ENCODE measurements at regions not wholly inside any gene's neighbourhood (a gene's known extent, or its start where the extent isn't known, plus 50 kb on each side); places are given as distances from the start of the nearest gene placed in this dataset.
"Not testable (repeated sequence)": the region's sequence is repeated elsewhere in the genome, so short reads cannot be mapped to it uniquely, and the experiment has no call there.

DNA sequence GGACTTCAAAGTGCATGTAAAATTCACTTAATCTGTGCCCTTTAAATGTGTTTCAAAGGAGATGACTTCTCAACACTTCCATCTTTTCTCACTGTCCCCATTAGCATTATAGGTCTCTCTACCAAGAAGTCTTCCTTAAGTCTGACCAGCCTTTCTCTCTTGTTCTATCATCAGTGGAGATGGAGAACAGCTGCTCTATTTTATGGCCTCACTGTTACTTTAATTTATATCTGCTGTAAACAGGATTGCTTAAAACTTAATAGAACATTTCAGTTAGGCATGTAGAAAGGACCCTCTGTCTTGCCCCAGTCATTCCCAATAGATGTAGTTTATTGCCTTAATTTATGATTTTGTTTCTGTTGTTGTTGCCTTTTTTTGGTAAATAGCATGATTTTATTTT is 86.0 kb upstream of the CDC42EP3 start:
- not testable (repeated sequence) for FAIRE-seq; DNase-seq (ENCODE audit: low spot score)

DNA sequence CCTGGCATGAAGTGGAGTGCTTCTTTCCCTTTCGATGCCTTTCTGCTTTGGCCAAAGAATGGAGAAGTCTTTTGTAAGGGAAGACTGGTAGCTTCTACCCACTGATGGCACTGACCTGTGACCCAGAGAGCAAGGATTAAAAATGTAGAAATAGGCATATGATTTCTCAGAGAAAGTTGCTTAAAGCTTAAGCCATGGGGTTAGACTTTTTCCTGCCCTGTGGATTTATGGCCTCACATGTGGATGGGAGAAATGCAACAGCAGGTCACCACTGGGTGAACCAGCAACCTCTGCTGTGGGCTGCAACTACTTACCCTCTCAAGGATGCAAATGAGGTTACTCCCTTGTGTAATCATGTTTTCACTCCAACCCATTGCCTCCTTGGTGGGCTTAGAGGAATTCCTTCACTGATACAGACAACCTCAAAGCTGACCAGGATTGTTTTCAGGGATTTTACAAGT is 86.7 kb upstream of the CDC42EP3 start:
- not testable (repeated sequence) for FAIRE-seq

DNA sequence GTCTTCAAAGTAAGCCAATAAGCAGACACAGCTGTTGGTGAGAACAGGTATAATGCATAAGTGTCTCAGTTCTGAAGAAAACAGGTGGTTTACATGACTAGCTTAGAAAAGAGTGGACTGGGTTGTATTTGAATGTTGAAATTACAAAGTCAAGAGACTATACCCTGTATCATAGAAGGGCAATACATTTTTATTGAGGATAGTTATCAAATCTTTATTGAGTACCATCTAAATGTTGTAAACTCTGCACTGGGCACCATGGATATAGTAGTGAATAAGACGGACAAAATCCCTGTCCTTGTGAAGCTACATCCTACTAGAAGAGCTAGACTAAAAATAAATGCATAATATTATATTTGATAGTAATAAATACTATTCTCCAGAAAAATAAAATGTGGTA is 88.5 kb upstream of the CDC42EP3 start:
- not testable (repeated sequence) for DNase-seq (ENCODE audit: low spot score); FAIRE-seq

More for the DNA sequence above, 86.7 kb upstream of the CDC42EP3 start:
- DNase-seq (ENCODE audit: low spot score), result not testable (repeated sequence)

DNA sequence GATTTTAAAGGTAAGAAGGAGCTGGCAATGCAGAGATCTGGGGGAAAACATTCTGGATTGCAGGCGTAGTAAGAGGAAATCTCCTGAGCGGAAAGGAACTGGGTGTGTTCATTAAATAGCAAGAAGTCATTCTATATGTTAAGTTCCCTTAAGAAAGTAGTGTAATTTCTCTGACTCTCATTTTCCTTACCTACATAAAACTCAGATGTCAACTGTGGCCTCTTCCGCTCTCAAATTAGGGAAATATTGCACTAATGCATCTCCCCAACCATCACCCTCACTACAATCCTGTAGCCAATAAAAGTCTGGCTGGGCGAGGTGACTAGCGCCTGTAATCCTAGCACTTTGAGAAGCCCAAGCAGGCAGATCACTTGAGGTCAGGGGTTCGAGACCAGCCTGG is 89.0 kb upstream of the CDC42EP3 start:
- DNase-seq (ENCODE audit: low spot score), result no peak
- FAIRE-seq, result no peak

DNA sequence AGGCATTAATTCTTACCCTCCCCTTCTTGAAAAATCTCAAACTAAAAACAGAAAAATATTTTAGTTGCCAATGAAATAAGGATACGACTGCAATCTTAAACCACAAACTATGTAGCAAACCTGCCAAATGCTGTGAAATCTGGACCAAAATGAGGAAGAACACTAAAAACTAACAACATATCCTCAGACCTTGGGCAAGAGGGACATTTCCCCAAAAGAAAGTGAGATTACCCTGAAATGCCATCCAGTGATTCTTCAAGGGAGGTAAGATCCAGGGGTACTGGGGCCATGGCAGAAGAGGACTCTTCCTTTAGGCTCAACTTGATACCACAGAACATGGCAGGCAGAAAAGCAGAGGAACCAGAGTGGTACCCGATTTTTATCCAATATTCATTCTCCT is 90.8 kb upstream of the CDC42EP3 start:
- DNase-seq (ENCODE audit: low spot score); FAIRE-seq: not testable (repeated sequence)

DNA sequence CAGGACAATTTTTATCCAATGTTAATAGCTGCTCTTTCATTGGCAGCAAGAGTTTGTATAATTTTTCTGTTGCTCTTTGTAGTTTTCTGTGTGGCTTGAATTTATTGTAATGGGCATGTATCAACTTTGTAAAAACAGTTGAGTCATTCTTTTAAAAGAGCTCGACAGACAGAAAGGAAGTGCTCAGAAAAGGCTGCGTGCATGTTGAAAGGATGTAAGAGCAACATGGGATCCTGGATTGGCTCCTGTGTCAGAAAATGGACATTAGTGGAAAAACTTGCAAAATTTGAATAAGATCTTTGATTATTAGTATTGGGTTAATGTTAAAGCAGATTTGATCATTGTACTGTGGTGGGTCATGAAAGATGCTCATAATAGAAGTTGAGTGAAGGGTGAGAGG is 93.3 kb upstream of the CDC42EP3 start:
- DNase-seq (ENCODE audit: low spot score) (no peak), FAIRE-seq (no peak)

DNA sequence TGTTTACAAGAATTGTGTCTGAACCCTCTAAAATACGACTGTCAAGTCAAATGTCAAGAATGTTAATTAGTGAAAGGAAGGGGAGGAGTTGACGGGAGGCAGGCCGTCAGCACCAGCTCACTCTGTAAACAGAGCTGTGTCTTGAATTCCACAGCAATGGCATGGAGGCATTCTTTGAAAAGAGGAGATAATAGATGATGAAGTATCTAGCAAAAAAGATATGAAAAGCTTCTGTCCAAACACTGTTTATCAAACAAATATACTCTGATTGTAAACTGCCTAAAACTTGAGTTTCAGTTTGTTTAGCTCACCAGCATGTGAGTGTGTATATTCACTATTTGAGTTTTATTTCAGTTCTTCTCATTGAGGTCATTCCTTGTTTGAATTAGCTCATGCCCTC is 94.7 kb upstream of the CDC42EP3 start:
- no peak for DNase-seq (ENCODE audit: low spot score)
- no peak for FAIRE-seq

DNA sequence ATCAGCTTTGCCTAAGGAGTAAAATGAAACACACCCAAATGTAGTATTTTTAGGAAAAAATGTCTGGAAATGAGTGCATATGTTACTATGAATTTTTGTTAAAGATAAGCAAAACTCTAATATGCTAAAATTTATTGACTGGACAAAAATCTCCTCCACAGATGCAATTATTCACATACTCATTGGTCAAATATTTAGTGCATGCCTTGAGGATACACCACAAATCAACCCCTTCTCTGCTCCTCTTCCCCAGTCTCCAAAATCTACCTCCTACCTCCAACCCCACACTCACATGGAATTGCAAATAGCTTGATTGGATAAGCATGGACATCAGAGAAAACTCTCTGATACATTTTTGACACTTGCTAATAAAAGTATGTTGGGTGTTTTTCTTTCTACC is 95.6 kb upstream of the CDC42EP3 start:
- FAIRE-seq (no peak), DNase-seq (ENCODE audit: low spot score) (no peak)

DNA sequence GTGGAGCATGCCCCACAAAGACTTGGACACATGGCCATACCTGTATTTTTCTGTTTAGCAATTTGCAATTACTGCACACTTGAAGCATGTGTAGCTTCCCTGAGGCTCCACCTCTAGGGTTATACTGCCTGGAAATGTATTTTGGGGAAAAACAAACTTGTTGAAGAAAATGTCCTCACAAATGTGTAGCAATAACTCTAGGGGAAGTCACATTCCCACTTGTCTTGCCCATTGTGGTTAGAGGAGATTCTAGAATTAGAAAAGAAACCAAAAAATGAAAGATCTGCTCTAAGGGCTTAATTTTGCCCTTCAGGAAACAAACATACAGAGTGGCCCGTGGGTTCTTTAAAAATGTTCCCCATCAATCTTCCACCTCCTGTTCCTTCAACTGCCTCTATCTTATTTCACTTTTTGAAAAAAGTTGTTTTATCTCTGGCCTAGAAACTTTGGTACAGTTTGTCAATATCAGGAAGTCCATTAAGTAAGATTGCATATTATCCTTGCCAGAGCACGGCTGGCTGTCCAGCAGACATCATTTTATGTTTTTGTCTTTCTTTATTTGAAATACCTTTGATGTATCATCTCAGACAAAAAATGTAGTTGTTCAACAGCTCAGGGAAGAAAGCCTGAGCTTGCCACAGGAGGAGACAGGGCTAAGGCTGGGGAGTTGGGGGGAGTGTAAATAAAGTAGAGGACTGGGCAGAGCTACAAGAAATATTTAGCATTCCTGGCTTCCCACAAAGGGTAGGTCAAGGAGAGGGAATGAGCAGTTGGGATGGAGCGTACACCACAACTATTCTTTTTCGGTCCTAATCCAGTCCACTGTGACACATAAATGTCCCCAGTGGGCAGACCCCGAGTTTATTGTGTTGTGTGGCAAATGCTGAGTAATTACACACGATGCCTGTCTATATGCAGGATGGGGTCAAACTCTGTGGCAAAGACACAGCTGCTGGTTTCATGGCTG is 96.8 kb upstream of the CDC42EP3 start:
- peak; percentile 96 for FAIRE-seq

DNA sequence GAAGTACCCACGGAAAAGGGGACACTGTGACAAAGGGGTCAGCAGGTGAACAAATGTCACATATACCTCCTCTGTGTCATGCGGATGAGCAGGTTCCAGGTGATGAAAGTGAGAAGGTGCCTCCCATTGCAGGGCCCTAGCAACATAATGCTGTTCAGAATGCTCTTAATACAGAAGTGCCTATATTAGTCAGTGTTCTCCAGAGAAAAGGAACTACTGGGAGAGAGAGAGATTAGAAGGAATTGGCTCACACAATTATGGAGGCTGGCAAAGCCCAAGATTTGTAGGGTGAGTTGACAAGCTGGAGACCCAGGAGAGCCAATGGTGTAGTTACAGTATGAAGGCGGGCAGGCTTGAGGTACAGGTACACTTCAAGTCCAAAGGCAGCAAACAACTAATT is 98.1 kb upstream of the CDC42EP3 start:
- DNase-seq (ENCODE audit: low spot score), result no peak

More for the DNA sequence above, 96.8 kb upstream of the CDC42EP3 start:
- peak; percentile 98 for DNase-seq (ENCODE audit: low spot score)

DNA sequence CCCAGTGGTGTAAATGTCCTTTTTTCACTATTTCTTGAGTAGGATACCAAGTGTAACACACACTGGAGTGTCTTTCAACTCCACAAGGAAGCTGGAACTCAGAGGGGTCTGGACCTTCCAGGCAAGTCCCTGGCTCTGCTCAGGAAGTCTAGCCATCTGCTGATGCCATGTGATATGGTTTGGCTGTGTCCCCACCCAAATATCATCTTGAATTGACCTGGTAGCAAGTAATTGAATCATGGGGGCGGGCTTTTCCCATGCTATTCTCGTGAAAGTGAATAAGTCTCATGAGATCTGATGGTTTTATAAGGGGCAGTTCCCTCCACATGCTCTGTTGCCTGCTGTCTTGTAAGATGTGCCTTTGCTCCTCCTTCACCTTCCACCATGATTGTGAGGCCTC is 99.4 kb upstream of the CDC42EP3 start:
- DNase-seq (ENCODE audit: low spot score) (no peak), FAIRE-seq (no peak)

More for the DNA sequence above, 98.1 kb upstream of the CDC42EP3 start:
- FAIRE-seq, result no peak

DNA sequence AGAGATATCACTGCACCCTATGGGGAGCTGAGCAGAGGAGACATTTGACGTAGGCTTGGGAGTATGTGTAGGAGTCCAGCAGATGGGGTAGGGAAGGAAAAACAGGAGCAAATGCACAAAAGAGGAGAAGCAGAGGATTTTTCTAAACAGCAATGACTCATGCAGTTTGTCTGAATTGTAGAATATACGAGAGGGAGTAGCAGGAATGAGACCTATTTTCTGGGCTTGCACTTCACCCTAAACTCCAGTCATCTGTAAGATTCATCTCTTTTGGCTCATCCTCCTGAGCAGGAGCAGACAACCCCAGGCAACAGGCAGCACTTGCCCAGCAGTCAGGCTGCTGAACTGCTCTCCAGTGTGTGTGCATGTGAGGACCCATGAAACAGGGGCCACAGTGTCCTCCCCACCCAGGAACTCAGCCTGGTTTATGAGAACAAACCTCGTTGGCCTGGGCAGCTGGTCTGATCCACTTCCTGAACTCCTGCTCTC is 100.2 kb upstream of the CDC42EP3 start:
- FAIRE-seq (no peak), DNase-seq (ENCODE audit: low spot score) (no peak)

DNA sequence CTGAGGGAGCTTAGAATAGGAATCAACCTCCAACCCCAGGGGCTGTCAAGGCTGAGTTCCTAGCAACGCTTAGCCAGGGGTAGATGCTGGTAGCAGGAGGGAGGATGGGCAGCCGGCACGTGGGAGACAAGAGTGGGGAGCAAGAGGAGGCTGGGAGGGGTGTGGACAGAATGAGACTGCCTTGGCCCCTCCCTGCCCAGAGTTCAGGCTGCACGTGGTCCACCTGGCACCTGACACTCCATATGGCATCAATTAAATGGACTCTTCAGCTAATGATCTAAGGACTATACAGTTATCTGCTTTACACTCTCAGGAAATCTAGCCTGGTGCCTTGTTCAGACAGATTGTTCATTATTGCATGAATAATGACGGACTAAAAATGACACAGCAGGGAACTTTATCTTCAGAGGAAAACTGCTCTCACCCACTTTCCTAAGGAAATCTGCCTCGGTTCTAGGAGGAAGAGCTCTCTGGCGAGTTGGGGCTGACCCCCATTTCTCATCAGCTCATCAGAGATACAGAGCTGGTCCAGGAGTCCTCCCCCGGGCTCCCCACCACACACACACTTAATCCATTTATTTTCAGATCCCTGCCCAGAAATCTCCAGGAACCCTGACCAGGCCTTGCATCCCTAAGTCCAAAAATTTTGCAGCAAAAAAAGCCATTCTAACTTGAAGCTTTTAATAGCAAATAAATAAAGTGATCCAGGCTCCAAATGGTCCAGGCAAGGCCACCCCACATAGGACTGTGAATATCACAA is 102.1 kb upstream of the CDC42EP3 start:
- DNase-seq (ENCODE audit: low spot score) (no peak), FAIRE-seq (no peak)

DNA sequence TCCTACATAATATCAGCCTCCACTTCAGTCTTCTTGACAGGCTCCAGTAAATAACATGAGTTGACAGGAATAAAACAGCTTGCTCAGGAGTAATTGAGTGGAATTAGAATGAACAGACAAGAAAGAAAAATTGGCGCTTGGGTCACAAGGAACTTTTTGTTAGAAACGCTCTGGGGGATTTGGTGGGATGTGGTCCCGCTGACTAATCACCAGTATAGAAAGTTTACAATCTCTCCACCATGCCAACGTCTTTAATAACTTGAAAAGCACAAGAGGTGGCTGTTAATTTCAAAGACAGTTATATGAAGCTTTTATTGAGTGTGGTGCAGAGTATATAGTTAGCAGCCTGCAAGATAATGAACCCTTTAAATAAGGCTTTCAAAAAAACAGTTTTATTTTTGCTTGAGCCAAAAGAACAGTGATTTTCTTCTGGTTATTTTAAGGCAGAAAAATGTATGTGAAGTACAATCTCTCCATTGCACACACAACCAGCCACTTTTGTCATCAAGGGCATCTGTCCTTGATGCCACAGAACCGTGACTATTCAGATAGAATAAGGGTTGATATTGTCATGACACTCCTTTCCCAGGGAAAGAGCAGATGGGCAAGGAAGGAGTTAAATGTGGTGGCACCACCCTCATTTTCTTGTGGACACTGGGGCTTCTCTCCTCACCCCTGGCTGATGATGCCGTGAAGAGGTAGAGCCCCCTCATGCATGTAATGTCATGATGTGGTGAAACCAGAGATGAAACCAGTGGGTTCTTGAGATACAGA is 102.9 kb upstream of the CDC42EP3 start:
- DNase-seq (ENCODE audit: low spot score); FAIRE-seq: not testable (repeated sequence)

DNA sequence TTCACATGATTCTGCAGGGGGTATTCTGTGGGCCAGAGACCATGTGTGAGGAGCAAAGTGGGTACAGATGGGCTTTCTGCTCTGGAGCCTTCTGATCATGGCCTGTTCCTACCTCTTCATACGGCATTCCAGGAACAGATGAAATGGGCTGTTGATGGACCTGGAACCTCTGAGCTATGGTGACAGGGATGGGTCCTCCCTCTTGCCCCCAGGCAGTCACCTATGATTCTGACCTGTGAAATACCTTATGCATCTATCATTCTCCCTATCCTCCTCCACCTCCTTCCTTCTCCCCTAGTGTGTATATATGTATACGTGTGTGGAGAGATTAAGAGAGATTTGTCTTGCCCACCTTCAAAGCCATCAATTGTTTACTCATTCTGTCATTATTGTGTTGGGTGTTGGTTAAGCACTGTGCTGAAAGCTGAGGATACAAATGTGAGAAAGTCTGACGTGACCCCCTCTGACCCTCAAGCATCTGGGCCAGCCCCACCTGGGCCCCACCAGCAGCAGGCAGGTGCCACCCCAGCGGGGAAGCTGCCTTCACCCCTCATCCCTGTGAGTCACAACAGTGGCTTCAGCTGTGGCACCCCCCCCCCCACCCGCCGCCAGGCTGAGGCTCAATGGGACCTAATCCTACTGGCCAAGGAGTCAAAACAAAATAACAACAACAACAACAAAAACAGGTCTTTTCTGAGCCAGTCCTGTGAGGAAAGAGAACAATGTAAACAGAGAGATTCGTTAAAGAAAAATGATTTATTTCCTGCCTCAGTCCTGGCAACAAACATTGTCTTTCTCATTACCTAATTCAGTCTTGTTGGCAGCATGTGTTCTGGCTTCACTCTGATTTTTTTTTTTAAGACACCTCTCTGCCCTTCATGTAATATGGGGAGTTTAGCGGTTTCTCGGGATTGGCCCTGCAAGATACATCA is 103.8 kb upstream of the CDC42EP3 start:
- no peak for FAIRE-seq
- no peak for DNase-seq (ENCODE audit: low spot score)

DNA sequence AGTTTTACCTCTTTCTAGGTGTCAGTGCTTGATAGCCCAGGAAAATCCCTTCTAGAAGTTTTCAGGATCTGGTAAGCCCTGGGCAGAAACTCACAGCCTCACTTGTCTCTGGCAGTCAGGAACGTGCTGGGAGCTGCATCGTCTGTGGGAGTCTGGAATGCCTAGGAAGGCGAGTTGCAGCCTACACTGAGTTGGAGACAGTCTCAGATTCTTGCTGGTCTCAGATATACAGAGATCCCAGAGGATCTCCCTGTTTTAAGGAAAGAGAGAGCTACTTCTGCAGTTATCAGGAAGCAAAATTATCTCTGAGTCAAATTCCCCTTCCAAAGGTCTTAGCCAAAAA is 104.4 kb upstream of the CDC42EP3 start:
- FAIRE-seq, result peak; percentile 67
- peak; percentile 70 for DNase-seq (ENCODE audit: low spot score)

DNA sequence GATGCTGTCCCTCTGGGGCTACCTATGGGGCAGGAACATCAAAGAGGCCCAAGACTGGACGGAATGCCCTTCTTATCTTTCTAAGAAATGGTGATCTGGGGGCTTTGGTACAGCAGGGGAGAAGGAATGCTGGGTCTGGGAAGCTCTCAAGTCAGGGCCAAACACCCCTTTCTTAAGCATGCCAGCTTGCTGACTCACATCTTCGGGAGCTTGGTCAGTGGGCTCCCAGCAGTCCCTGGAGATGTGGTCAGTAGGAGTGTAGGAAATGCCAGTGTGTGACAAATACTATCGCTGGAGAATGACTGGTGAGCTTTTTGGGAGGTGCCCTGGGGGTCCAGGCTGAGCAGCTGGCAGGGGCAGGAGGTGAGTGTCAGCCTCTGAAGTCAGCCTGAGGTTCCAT is 105.0 kb upstream of the CDC42EP3 start:
- peak; percentile 93 for FAIRE-seq
- DNase-seq (ENCODE audit: low spot score), result peak; percentile 96

DNA sequence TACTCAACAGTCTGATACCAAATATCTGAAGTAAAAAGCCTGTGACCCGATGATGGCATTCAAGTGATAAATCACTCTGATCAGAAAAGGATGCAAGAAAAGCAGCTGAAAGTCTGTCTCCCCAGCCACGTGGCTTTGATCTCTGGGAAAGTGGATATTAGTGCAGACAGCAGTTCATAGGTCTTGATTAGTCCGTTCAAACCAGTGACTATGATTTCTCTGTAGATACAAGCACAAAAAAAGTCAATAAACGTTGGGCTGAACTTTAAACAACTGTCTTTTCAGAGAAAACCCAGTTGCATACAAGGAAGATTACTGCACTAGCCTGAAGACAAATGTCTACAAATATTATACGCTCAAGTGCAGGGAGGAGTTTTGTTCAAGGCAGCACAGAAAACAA is 107.7 kb upstream of the CDC42EP3 start:
- DNase-seq (ENCODE audit: low spot score) (no peak), FAIRE-seq (no peak)

DNA sequence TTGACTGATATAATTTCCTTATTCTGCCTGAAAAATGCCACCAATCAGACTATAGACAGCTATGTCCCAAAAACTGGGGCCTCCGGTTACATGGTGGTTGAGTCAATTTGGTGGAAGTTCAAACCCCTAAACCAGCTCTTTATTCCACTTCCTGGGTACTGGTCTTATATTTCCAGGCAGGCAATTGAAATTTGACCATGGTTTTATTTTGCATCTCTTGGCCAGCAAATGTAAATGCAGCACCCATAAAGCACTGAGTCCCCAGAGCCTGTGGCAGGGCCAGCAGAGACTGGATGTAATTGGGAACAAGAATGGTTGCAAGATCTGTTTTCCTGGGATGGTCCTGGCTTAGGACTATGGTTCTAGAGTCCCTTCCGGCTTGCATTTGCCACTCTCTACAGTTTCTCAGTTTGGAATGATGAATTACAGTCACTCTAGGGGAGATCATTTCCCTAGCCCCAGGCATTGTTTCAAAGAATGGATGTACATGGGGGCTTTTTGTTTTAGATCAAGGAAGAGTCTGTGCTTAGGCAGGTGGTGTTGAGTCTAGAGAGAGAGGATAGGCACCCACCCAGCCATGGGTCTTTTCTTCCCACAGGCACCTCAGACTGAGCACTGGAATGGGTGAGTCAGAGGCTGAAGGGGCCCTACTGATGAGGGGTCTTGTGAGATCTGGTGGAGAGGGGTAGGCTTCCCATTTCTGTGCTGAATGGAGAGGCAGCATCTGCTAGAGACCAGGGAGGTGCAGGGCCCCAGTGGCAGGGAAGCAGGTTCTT is 108.4 kb upstream of the CDC42EP3 start:
- DNase-seq (ENCODE audit: low spot score) (no peak), FAIRE-seq (no peak)

DNA sequence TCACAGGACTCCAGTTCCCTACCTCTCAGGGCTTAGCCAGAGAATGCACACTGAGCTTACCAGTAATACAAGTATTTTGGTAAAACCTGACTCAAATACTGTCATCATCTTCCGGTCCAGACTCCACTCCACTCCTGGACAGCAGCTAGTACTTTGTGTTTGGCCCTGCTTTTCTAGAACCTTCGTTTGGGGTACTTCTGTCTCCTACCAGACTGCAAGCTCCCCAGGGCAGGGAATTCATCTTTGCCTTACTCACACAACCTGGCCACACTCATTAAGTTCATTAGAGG is 108.9 kb upstream of the CDC42EP3 start:
- DNase-seq (ENCODE audit: low spot score), result no peak
- FAIRE-seq, result no peak
